HepG2 (cell line): ENCODE measurements at regions not wholly inside any gene's neighbourhood (a gene's known extent, or its start where the extent isn't known, plus 50 kb on each side); places are given as distances from the start of the nearest gene placed in this dataset.

Experiments
- ATAC-seq: fragments of 200-7000 bp; cut with Tn5 transposase; 3 replicates; pipeline ENCODE4 v1.9.1; 2020; ENCODE audit warnings: mild to moderate bottlenecking, moderate library complexity
- BruUV-seq: library from RNA; stranded (reverse); fragments of 400-500 nt; replicated peaks from 2 replicates; lab custom pipeline; 2021; lab: Mats Ljungman, UMichigan
- CTCF ChIA-PET: fragments of 300-600 bp; formaldehyde crosslinking; extraction: SDS; loops from one replicate; lab custom pipeline; 2021; ENCODE audit warnings: low total read pairs, inconsistent platforms, low intra/inter-chr PET ratio; lab: Yijun Ruan, JAX
- POLR2A ChIA-PET: fragments of 350-600 bp; sonication (Branson Sonifier 250); formaldehyde crosslinking; loops from one replicate; lab custom pipeline; 2020; ENCODE audit warnings: antibody characterized with exemption, inconsistent platforms; lab: Yijun Ruan, JAX
- DNase-seq: peaks from one replicate; pipeline ENCODE4 v3.0.0-alpha.2; 2015; ENCODE audit warnings: low spot score
- FAIRE-seq: peaks from 3 replicates; lab custom pipeline; 2011; peaks lifted over from hg19 to GRCh38; lab: Jason Lieb, UNC
- H2AFZ ChIP-seq: one replicate; pipeline ENCODE4 v1.6.1; 2011; ENCODE audit warnings: low read length, inconsistent platforms
- H3K27ac ChIP-seq: fragments of 300-600 bp; 3 replicates; pipeline ENCODE4 v1.8.0; 2011; ENCODE audit warnings: mixed run types, mild to moderate bottlenecking, mixed read lengths, low read length, inconsistent platforms; ENCODE audit not compliant: insufficient read depth; ENCODE audit errors: extremely low read length
- H3K27me3 ChIP-seq, 2 experiments: fragments of 200-600 bp in 1 of 2; 2 replicates in 1 of 2; 3 replicates in 1 of 2; pipeline versions ENCODE4 v1.6.0 to v1.8.0; 2011; ENCODE audit warnings: low read length in 2 of 2, mild to moderate bottlenecking in 2 of 2, moderate library complexity in 2 of 2, inconsistent platforms in 1 of 2; ENCODE audit not compliant: insufficient read depth in 2 of 2, control insufficient read depth in 1 of 2
- H3K36me3 ChIP-seq, 2 experiments: fragments of 200-600 bp in 1 of 2; replicated peaks in 1 of 2; 2 replicates in 1 of 2; 3 replicates in 1 of 2; pipeline versions ENCODE4 v1.5.1 to v1.8.0; 2011; ENCODE audit warnings: low read length in 2 of 2, inconsistent platforms in 1 of 2; ENCODE audit not compliant: insufficient read depth in 2 of 2, control insufficient read depth in 1 of 2
- H3K4me1 ChIP-seq: 2 replicates; pipeline ENCODE4 v1.5.1; 2012; ENCODE audit warnings: low read length, inconsistent platforms; ENCODE audit not compliant: insufficient read depth
- H3K4me2 ChIP-seq: 2 replicates; pipeline ENCODE4 v1.6.0; 2011; ENCODE audit warnings: low read depth, low read length, inconsistent platforms
- H3K4me3 ChIP-seq, 3 experiments: fragments of 200-600 bp in 1 of 3; sonication (generic), shearing (Covaris generic) in 1 of 3; replicated peaks in 1 of 3; 2 replicates each; pipeline ENCODE4 v1.5.1; 2011 to 2016; ENCODE audit warnings: low read length in 3 of 3, inconsistent platforms in 2 of 3, low read depth in 2 of 3, mild to moderate bottlenecking in 2 of 3, control low read depth in 1 of 3, mixed read lengths in 1 of 3; ENCODE audit not compliant: insufficient read depth in 1 of 3
- H3K79me2 ChIP-seq: one replicate; pipeline ENCODE4 v1.6.1; 2011; ENCODE audit warnings: low read length, inconsistent platforms; ENCODE audit not compliant: insufficient read depth
- H3K9ac ChIP-seq: 2 replicates; pipeline ENCODE4 v1.6.0; 2011; ENCODE audit warnings: mild to moderate bottlenecking, low read depth, low read length, inconsistent platforms; ENCODE audit not compliant: insufficient read depth
- H3K9me3 ChIP-seq: 2 replicates; pipeline ENCODE4 v1.5.1; 2012; ENCODE audit warnings: mild to moderate bottlenecking, low read length
- H4K20me1 ChIP-seq: 2 replicates; pipeline ENCODE4 v1.6.0; 2011; ENCODE audit warnings: inconsistent platforms, mild to moderate bottlenecking, low read length, moderate library complexity; ENCODE audit not compliant: insufficient read depth
- ARID3A ChIP-seq: IDR thresholded peaks from 2 replicates; pipeline ENCODE4 v1.6.1; 2012; ENCODE audit warnings: low read depth, low read length, improper control_type of control experiment
- BCL6 ChIP-seq: IDR thresholded peaks from 2 replicates; pipeline ENCODE4 v1.6.1; 2016; ENCODE audit warnings: missing genetic modification reagents, missing compliant biosample characterization
- CBFB ChIP-seq: sonication (generic); formaldehyde crosslinking; IDR thresholded peaks from 2 replicates; pipeline ENCODE4 v1.4.0; 2020; ENCODE audit warnings: missing genetic modification reagents
- CEBPB ChIP-seq: IDR thresholded peaks from 2 replicates; pipeline ENCODE4 v1.6.1; 2011; ENCODE audit warnings: low read depth, low read length, improper control_type of control experiment, borderline replicate concordance
- HNRNPL ChIP-seq: fragments of 200-400 bp; formaldehyde crosslinking; IDR thresholded peaks from 2 replicates; pipeline ENCODE4 v1.6.1; 2017; ENCODE audit warnings: mild to moderate bottlenecking, low read depth, low read length
- IKZF1 ChIP-seq: fragments of 450-650 bp; IDR thresholded peaks from 2 replicates; pipeline ENCODE4 v1.7.1; 2016
- KLF16 ChIP-seq, 2 experiments: sonication (generic) in 1 of 2; formaldehyde crosslinking in 1 of 2; IDR thresholded peaks; 2 replicates each; pipeline versions ENCODE4 v1.6.1 to v1.8.0; 2016 to 2023; ENCODE audit warnings: missing genetic modification reagents in 2 of 2, missing compliant biosample characterization in 1 of 2
- NFIC ChIP-seq: IDR thresholded peaks from 2 replicates; pipeline ENCODE4 v1.6.1; 2012; ENCODE audit warnings: mild to moderate bottlenecking, low read length, inconsistent platforms
- NONO ChIP-seq, 2 experiments: fragments of 450-650 bp in 1 of 2; sonication (generic) in 1 of 2; formaldehyde crosslinking in 1 of 2; IDR thresholded peaks in 1 of 2; conservative IDR thresholded peaks in 1 of 2; 2 replicates each; pipeline versions ENCODE4 v1.6.1 to v1.8.0; 2017 to 2022; ENCODE audit warnings: mild to moderate bottlenecking in 1 of 2, missing genetic modification reagents in 1 of 2, moderate library complexity in 1 of 2
- SKIL ChIP-seq: sonication (generic); formaldehyde crosslinking; IDR thresholded peaks from 2 replicates; pipeline ENCODE4 v1.8.0; 2022; ENCODE audit warnings: missing genetic modification reagents, mild to moderate bottlenecking, moderate library complexity, borderline replicate concordance
- SP4 ChIP-seq: sonication (generic); formaldehyde crosslinking; IDR thresholded peaks from 2 replicates; pipeline ENCODE4 v1.8.1; 2023; ENCODE audit warnings: mild to moderate bottlenecking, missing genetic modification reagents
- TCF7 ChIP-seq: sonication (generic); IDR thresholded peaks from 2 replicates; pipeline ENCODE4 v1.6.1; 2016; ENCODE audit warnings: antibody characterized with exemption, low read depth
- ZNF121 ChIP-seq: sonication (generic); formaldehyde crosslinking; IDR thresholded peaks from 2 replicates; pipeline ENCODE4 v1.5.0; 2020; ENCODE audit warnings: mild to moderate bottlenecking, missing genetic modification reagents
- ZNF331 ChIP-seq: sonication (generic); formaldehyde crosslinking; IDR thresholded peaks from 2 replicates; pipeline ENCODE4 v1.4.0; 2020; ENCODE audit warnings: missing genetic modification reagents
- ZNF576 ChIP-seq: sonication (generic); formaldehyde crosslinking; IDR thresholded peaks from 2 replicates; pipeline ENCODE4 v1.4.0; 2020; ENCODE audit warnings: mild to moderate bottlenecking, missing genetic modification reagents
- ZNF7 ChIP-seq: IDR thresholded peaks from 2 replicates; pipeline ENCODE4 v1.6.1; 2016; ENCODE audit warnings: missing biosample characterization, missing genetic modification reagents
- ZNF773 ChIP-seq: sonication (generic); formaldehyde crosslinking; IDR thresholded peaks from 2 replicates; pipeline ENCODE4 v1.4.0; 2020; ENCODE audit warnings: missing genetic modification reagents, borderline replicate concordance
- ZNF83 ChIP-seq: sonication (generic); formaldehyde crosslinking; IDR thresholded peaks from 2 replicates; pipeline ENCODE4 v1.4.0; 2020; ENCODE audit warnings: missing genetic modification reagents, mild to moderate bottlenecking, borderline replicate concordance
- WGBS: methylation state at CpG from one replicate; pipeline ENCODE4 v1.1.6; 2017; ENCODE audit warnings: low lambda C conversion rate; 5-methylcytosine and 5-hydroxymethylcytosine counted together
- in situ Hi-C: cut with HindIII; loops from 2 replicates; pipeline ENCODE4 v1.10.0; 2017; ENCODE audit warnings: low pct_unique_long_range_greater_than_20kb; ENCODE audit not compliant: extremely low pct_ligation_motif_present
- intact Hi-C: fragments of 100-400 bp; cut with micrococcal nuclease; formaldehyde crosslinking; loops from one replicate; pipeline ENCODE4 v1.10.0; 2022; ENCODE audit not compliant: unreplicated experiment

- intact Hi-C loops (no loop called here), in situ Hi-C loops (no loop called here)
- DNase-seq (no peak), FAIRE-seq (no peak), ATAC-seq (no peak)
- no peak overlapping the region for H3K4me2 ChIP-seq
- no peak overlapping the region for H3K4me3 ChIP-seq
- H3K9ac ChIP-seq: no peak overlapping the region
- TF ChIP-seq CBFB (CRISPR knock-in tag) (no peak), SKIL (CRISPR knock-in tag) (no peak), ZNF773 (no peak), HNRNPL (no peak), ZNF7 (CRISPR knock-in tag) (no peak)
- H4K20me1 ChIP-seq: no peaks in the 10 kb centered on the region
- no peak overlapping the region for H2AFZ ChIP-seq
- H3K27ac ChIP-seq: no peak overlapping the region
- H3K9me3 ChIP-seq: no peaks in the 10 kb centered on the region
- ChIA-PET CTCF (no interaction called here), POLR2A (no interaction called here)
- 95% methylated on average over 3 of the region's 3 CpGs for WGBS
- H3K36me3 ChIP-seq: no peaks in the 10 kb centered on the region
- no TSS peak for BruUV-seq
- peaks cover 64% of the 10 kb centered on the region for H3K4me1 ChIP-seq
- H3K79me2 ChIP-seq: peaks cover 2% of the 10 kb centered on the region
- H3K27me3 ChIP-seq: no peaks in the 10 kb centered on the region
Observed at GRCh38 chr10:78553792-78554191, 515.0 kb upstream of the ZMIZ1 start.

- Histone ChIP-seq H3K36me3 (no peaks in the 10 kb centered on the region), H3K9me3 (no peaks in the 10 kb centered on the region), H3K4me1 (peaks cover 62% of the 10 kb centered on the region), H3K27ac (no peak overlapping the region), H3K9ac (no peak overlapping the region), H4K20me1 (no peaks in the 10 kb centered on the region), H3K4me3 (no peak overlapping the region), H3K79me2 (peaks cover 2% of the 10 kb centered on the region), H2AFZ (no peak overlapping the region), H3K27me3 (no peaks in the 10 kb centered on the region), H3K4me2 (no peak overlapping the region)
- in situ Hi-C loops (no loop called here), intact Hi-C loops (no loop called here)
- no TSS peak for BruUV-seq
- ATAC-seq: no peak
- ChIA-PET POLR2A (no interaction called here), CTCF (no interaction called here)
- WGBS: 29% methylated on average over 2 of the region's 2 CpGs
- peak; percentile 24 for DNase-seq
- FAIRE-seq: no peak
- no peak for TF ChIP-seq ZNF121
- no peak for TF ChIP-seq KLF16 (CRISPR knock-in tag; IDR thresholded peaks at IDR 0.05)
- peak; percentile 43; the same call in 1 of the 2 replicates for TF ChIP-seq ARID3A
- TF ChIP-seq ZNF83 (CRISPR knock-in tag): no peak
- TF ChIP-seq TCF7: no peak
- TF ChIP-seq ZNF331 (CRISPR knock-in tag): no peak
- TF ChIP-seq NFIC: peak; percentile 27; the same call in 1 of the 2 replicates
- TF ChIP-seq NONO (IDR thresholded peaks at IDR 0.05): no peak
- TF ChIP-seq NONO (CRISPR knock-in tag; conservative IDR thresholded peaks at IDR 0.05): no peak
- TF ChIP-seq ZNF576 (CRISPR knock-in tag): no peak
- TF ChIP-seq IKZF1: no peak
- TF ChIP-seq BCL6: no peak
- TF ChIP-seq CEBPB: peak; percentile 48; the same call in 1 of the 2 replicates
- no peak for TF ChIP-seq SP4
Observed at GRCh38 chr10:78555128-78555527, 513.6 kb upstream of the ZMIZ1 start.
